ENCODE measurements at regions not wholly inside any gene's neighbourhood (a gene's known extent, or its start where the extent isn't known, plus 50 kb on each side); places are given as distances from the start of the nearest gene placed in this dataset.

DNA sequence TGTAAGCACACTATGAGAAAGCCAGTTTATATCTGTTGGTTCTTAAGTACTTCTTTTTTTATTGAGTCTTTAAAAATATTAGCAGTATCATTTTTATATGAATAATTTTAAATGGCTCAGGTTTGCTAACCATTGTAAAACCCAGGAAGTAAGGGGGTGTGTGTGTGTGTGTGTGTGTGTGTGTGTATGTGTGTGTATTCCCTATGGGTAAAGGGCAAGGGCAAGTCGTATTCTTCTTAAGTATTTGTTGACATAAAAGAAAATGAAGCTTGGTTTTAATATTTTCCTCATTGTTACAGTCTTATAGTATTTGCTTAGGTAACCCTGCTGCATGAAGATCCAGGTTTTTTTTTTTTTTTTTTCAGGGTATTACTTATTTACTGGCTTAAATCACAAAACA is 495.0 kb upstream of the B3GALT2 start:
- in situ Hi-C loops (cut with HindIII; ENCODE audit: low sequenced_read_pairs) = no loop called here

DNA sequence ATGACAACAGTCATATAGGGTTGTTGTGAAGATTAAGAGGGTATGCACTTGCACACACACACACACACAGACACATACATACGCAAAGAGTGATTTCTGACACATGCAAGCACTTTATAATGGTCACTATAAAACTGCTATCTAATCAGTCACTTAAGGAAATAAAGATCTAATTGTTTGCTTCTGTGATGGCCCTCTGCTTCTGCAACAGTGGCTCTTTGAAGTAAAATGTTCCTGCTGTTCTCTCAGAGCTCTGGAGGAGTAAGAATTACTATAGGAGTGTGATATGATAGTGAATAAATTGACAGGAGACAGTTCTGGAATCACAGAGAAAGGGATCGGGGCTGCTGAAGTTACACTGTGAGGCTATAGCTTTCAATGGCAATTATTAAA is 494.5 kb upstream of the B3GALT2 start:
- in situ Hi-C loops (cut with HindIII; ENCODE audit: low sequenced_read_pairs) = no loop called here

DNA sequence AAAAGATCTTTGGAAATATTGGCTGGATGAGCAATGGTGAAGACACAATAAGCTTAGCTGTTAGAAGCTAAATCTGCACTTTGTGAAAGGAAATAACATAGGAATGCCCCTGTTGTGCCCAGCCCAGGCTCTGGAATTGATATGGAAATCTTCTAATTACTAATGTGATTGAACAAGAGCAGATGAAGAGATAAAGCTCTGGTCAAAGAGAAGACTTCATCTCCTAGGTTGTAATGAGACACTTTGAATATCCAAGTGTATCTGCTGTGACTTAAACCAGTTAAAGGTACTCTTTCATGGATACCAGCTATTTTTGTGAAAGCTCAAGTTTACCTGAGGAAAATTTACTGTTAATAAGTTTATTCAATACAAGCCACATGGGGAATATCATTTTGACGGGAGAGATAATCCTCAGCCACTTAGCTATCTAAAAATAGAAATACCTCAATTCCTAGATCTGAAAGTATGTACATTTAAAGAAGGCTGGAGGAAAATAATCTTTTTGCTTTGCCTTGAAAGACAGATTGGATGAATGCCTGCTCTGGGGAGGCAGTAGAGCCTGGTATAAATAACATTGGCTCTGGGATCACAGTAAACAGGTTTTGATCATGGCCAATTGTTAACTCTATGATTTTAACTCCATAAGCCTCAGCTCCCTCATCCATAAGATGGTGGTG is 494.0 kb upstream of the B3GALT2 start:
- in situ Hi-C loops (cut with HindIII; ENCODE audit: low sequenced_read_pairs) = no loop called here

DNA sequence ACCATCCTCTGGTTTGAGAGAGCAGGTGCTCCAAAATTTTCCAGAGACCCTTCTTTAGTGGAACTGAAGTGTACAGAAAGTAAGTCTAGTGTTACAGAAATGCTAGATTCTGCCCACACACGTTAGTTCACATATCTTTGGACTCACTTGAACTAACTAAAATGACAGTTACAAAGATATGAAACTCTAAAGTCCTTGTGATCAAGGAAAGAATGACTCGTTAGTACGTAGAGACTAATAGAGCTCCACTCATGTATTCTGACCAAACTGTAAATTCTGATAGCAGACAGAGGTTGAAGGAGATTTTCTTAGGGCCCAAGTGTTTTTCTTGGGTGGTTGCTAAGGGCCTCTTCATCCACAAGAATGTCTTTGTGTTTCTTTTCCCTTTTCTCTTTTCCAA is 491.5 kb upstream of the B3GALT2 start:
- in situ Hi-C loops (cut with HindIII; ENCODE audit: low sequenced_read_pairs) = no loop called here

DNA sequence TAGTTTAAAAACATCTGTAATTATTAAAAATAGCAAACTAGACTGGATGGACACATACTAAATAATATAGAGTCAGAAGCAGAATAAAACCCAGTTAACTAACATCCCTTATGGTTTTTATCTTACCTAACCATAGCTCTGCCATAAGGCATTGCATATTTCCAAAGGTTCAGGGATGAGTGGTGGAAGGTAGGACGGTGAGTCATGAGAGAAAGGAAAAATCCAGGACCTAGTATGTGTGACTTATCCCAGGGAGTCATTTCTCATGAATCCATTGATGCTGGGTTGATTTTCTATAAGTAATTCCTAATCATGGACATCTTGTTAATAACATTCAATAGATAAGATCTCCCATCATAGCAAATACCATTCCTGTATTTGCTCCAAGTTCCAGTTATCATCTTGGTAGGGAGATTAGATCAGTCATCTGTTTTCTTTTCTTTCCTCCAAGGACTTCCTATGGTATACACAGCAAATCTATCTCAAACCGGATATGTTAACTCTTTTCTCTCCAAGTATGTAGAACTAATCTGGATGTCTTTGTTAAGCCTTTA is 490.7 kb upstream of the B3GALT2 start:
- in situ Hi-C loops (cut with HindIII; ENCODE audit: low sequenced_read_pairs) = no loop called here

DNA sequence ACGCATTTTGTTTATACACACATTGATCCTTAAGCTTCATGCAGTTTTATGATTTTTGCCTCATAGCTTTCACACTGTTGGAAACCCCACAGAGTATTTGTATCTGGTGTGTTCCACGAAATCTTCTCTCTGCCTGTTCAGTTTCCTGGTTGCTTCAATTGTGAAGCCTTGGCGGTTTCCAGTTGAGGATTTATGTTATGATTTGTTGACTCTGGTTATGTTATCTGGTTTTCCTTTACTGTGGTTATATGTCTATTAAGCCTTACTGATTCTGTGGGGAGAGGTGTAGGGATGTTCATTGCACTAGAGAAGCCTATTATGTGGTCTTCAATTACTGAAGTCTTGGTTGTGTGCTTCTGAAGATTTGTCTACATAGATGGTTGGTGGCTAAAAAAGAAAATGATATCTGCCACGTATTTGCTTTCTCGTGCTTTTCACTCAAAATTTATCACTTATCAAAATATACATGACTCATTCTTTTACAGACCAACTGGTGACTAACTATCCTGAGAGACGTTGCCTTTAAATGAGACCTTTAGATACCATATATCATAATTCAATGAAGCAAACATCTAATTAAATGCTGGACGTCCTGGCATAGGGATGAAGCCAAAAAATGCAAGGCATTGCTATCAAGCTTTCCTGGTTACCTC is 488.0 kb upstream of the B3GALT2 start:
- in situ Hi-C loops (cut with HindIII; ENCODE audit: low sequenced_read_pairs) = no loop called here

DNA sequence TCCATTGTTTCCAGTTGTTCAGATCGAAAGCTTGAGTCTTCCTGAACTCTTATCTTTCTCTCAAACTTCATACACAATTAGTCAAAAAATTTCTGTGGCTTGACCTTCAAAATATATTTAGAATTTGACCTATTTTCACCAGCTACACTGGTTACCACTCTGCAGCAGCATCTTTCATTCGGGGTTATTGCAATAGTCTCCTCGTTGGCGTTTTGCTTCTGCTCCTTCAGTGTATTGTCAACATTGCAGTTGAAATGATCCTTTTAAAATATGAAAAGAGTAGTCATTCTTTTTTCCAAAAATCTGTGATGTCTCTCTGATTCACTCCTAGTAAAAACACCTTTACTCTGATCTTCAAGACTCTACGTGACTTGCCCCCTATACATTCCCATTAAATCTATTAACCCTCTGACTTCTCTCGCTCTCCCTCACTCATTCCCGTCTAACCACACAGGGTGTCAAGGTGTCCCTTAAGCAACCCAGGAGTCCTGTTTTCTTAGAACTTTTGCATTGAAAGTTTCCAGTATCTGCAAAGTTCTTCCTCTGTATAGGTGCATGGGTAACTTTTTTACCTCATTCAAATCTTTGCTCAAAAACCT is 480.2 kb upstream of the B3GALT2 start:
- in situ Hi-C loops (cut with HindIII; ENCODE audit: low sequenced_read_pairs) = no loop called here

DNA sequence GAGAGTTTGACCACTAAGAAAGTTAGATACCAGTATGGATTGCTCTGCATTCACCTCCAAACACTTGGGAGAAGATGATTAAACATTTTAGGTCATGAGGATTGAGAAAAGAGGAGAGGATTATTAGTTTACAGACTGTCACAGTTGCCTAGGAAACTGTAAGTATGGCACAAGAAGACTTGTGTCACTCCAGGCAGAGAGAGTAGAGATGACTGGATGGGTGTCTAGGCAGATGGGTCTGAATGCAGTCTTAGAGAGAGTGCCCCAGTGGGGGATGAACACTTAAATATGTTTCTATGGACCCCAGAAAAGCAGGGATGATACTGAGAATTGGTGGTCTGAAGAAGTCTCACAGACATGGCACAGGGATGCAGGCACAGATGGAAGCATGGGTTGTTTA is 477.6 kb upstream of the B3GALT2 start:
- in situ Hi-C loops (cut with HindIII; ENCODE audit: low sequenced_read_pairs) = no loop called here

DNA sequence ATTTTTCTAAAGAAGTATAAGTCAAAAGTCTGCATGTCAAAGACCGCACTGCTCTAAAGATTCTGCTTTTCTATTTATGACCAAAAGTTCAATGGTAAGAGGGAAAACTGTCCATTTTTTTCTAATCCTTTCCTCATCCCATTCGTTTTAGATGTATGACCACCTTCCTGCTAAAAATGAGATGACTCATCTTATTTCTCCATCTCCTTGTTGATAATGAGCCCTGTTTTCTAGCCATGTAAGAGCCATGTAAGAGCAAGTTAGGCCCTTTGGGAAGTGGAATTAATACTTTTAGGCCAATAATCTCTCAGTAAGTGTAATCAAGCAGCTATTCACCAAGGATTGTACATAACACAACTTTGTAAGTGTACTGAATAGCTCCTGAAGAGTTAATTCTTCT is 475.6 kb upstream of the B3GALT2 start:
- in situ Hi-C loops (cut with HindIII; ENCODE audit: low sequenced_read_pairs) = no loop called here

DNA sequence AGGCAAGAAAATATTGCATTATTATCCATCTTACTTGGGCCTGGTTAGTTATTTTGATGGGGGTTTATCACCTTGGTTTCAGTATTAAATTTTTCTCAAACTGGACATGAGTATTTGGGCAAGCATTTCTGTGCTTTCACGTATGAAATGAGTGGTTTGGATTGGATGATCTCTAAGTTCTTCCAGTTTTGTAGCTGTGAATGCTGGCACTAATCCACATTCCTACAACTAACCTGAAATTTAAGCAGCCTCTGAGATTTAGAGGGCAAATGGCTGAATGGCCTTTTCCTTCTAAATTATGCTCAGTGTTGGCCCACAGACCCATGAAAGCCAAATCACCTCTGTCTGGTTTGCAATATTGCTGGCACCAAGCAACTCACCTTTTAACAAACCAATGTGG is 475.0 kb upstream of the B3GALT2 start:
- in situ Hi-C loops (cut with HindIII; ENCODE audit: low sequenced_read_pairs) = no loop called here

DNA sequence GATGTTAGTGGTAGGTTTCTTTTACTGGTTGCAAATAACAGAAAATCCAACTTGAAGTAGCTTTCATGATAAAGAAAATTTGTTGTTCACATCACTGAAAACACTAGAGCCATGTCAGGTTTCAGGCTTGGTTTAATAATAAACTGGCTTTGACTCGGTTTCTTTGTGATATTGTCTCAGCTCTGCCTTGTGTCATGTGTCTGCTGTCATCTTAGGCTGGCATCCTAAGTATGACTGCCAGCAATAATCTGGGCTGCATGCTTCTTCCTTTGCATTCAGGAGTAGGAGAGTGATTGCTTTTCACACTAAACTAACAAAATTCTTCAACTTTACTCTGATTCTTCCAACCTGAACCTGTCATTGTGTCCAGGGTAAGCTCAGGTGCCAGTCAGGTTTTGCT is 474.0 kb upstream of the B3GALT2 start:
- in situ Hi-C loops (cut with HindIII; ENCODE audit: low sequenced_read_pairs) = no loop called here

DNA sequence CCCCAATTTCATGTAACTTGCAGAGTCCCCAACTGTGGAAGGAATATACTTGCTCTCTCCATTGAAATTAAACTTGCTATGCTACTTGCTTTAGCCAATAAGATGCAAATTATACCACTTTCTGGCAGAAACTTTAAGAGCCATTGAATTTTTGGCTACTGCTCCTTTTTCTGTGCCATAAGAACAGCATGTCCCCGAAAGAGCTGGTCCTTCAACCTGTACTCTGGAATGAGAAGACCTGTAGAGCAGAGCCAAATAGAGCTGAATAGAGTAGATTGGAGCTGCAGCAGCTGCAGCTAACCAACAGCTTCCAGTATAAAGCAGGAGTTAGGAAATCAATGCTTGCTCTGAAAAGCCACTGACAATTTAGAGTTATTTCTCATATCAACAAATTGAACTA is 472.3 kb upstream of the B3GALT2 start:
- in situ Hi-C loops (cut with HindIII; ENCODE audit: low sequenced_read_pairs) = no loop called here

DNA sequence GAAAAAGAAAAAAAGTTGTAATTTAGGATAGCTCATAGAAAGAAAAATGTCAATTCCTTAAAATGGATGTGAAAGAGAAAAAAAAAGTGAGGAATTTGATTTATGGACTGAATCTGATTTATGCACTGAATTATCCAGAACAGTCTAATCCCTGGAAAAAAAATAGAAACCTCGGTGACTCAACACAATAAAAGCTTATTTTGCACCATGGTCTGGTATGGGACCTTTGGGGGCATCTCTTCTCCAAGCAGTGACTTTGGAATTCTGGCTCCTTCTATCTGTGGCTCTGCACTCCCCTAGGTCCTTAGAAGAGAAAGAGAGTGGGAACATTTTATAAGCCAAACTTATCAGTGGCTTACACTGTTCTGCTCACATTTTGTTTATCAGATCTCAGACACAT is 471.7 kb upstream of the B3GALT2 start:
- in situ Hi-C loops (cut with HindIII; ENCODE audit: low sequenced_read_pairs) = no loop called here

DNA sequence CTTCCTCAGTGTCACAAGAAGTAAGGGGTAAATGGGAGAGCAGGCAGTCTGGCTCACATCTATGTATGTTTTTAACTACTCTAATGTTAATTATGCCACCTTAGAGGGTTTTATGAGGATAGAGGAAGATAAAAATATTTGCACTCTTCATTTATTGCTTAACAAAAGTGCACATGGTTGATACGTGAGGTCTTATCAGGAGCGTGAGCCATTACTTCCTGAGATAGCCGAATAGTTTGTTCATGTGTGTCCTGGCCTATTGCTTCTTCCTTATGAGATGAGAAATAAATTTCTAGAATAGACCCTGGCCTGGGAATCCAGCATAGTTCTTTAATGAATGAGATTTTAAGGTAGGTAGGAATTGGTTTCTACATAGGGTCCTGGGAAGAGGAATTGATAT is 471.1 kb upstream of the B3GALT2 start:
- in situ Hi-C loops (cut with HindIII; ENCODE audit: low sequenced_read_pairs) = no loop called here

DNA sequence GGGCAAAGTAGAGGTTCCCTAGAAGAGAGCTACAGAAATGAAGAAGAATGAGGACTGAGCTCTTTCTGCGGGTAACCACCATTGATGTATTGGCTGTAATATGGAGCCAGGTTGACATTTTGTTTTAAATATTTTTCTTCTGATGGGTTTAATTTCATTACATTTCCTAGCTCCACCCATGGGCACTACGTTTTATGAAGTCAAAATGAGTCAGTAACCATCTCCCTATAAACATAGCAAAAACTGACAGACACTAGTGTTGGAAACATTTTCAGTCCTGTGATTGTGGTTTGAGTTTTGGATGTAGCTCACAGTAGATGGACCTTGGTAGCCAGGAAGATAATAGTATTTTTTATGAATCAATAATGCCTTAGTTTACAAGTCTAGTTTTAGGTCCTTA is 470.4 kb upstream of the B3GALT2 start:
- in situ Hi-C loops (cut with HindIII; ENCODE audit: low sequenced_read_pairs) = no loop called here

DNA sequence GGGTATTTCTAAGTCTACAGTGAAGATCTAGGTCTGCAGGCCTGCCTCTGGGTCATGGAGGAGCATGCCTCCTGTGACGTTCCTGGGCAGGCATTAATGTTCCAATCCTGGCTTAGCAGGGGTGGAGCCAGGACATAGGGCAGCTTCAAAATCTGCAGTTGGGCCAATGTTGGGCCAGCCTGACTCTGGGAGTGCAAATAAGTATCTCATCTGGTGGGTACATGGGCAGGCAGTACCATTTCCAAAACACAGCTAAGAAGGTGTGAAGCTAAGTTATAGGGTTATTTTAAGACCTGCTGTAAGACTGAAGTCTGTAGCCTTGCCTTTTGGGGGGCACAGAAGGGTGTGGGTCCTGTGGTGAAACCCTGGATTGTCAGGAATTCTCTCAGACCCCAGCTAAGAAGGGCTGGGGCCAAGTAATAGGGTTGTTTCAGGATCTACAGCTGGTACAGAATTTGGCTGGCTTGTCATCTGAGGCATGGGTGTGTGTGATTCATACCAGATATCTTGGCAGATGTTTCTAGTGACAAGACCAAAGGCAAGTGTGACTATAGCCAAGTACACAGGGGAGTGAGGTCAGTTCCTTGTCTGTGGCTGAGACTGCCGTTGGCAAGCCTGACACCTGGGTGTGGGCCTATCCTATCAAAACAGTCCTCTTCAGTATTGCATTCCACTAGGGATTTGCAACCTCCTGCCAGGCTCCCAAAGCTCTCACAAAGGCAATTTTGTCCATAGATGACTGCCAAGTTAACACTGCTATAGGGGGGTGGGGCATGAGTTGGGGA is 468.7 kb upstream of the B3GALT2 start:
- in situ Hi-C loops (cut with HindIII; ENCODE audit: low sequenced_read_pairs) = no loop called here

DNA sequence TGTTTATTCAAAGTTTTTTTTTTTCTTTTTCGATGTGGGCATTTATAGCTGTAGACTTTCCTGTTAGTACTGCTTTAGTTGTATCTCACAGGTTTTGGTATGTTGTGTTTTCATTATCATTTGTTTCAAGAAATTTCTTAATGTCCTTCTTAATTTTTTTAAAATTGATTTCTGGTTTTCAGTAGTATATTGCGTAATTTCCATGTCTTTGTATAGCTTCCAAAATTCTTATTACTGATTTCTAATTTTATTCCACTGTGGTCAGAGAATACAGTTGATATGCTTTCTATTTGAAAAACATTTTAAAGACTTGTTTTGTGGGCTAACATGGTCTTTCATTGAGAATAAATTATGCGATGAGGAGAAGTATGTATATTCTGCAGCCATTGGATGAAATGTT is 463.2 kb upstream of the B3GALT2 start:
- in situ Hi-C loops (cut with HindIII; ENCODE audit: low sequenced_read_pairs) = no loop called here

DNA sequence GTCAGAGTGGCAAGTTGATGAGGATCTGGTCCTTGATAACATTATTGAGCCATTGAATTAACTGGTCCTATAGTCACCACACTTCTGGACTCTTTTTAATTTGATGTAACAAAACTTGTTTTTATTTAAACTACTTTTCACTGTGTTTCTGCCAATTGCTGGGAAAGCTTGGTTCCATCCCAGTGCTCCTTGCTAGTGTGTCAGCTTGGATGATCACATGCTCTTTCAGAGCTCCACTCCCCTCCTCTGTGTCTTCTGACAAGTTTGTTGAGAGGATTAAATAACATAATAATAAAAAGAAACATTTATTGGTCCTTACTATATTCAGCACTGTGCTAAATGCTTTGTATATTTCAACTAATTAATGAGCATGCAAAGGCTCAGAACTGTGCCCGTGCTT is 448.5 kb upstream of the B3GALT2 start:
- in situ Hi-C loops (cut with HindIII; ENCODE audit: low sequenced_read_pairs) = no loop called here

DNA sequence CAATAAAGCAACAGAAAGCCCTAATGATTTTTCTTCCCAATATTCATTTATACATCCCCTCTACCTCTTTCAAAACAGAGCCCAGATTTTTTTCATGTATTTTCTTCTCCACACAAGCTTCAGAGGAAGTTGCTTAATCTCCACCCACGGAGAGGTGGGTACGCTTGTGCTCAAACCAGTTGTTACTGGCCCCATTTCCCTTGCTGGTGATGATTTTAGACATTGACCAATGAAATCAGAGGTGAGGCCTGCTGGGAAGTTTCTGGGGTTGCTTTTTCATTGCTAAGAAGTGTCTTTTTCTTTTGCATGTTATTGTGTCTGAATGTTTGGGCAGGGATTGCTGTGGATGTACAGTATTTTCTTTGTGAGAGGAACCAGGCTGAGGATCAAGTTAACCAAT is 448.1 kb upstream of the B3GALT2 start:
- in situ Hi-C loops (cut with HindIII; ENCODE audit: low sequenced_read_pairs) = no loop called here

DNA sequence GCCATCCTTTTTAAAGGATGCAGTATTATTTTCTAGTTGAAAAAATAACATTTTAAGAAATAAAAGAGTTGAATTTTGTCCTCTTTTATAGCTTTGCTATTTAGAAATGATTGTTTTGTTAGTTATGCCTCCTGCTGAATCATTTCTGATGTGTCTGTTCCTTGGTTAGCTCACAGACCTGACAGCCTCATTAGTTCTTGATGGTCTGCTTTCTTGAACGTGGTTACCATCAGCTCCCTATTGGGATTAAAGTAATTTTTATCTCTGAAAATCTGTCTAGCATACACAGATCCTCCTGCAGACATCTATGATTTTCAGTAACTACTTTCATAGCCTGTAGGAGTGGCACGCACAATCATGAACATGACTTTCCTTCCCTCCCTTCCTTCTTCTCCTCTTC is 447.6 kb upstream of the B3GALT2 start:
- in situ Hi-C loops (cut with HindIII; ENCODE audit: low sequenced_read_pairs) = no loop called here

DNA sequence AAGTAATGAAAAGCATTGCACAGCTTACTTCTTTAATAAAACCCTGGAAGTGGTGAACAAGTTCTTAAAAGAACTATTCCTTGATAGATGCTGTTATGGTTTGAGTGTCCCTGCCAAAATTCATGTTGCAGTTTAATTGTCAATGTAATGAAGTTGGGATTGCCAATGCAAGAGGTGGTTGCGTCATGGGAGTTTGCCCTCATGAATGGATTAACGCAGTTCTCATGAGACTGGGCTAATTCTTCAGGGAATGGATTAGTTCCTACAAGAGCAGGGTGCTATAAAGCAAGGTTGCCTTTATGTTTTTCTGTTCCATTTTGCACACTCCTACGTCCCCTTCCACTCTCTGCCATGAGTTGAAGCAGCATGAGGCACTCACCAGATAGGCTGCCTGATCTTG is 446.7 kb upstream of the B3GALT2 start:
- in situ Hi-C loops (cut with HindIII; ENCODE audit: low sequenced_read_pairs) = no loop called here

DNA sequence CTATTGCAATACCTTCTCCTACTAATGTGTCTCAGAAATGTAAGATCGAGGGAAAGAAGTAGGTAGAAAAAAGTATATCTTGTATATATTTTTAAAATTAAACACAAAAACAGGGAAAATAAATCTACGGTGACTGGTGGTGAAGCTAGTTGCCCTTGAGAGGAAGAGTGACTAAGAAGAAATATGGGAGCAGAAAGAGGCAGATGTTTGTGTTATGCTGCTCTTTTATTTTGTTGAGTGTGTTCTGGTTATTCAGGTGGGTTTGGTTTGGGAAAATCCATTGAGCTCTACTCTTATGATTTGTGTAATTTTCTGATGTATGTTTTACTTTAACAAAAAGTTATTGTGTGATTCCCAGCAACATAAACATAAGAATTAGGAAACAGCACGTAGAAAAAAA is 444.9 kb upstream of the B3GALT2 start:
- in situ Hi-C loops (cut with HindIII; ENCODE audit: low sequenced_read_pairs) = no loop called here

Data from endothelial cell of hepatic sinusoid (primary cell).